H1 (cell line): ENCODE measurements at regions not wholly inside any gene's neighbourhood (a gene's known extent, or its start where the extent isn't known, plus 50 kb on each side); places are given as distances from the start of the nearest gene placed in this dataset.

Experiments used
- CTCF ChIA-PET: fragments of 300-600 bp; sonication (Branson Sonifier 250); formaldehyde crosslinking; loops from one replicate; lab custom pipeline; 2021; ENCODE audit not compliant: partially characterized antibody; lab: Charles Lee
- POLR2A ChIA-PET: fragments of 300-600 bp; sonication (Branson Sonifier 250); formaldehyde crosslinking; loops from one replicate; lab custom pipeline; 2021; ENCODE audit warnings: inconsistent platforms; ENCODE audit not compliant: partially characterized antibody; lab: Charles Lee
- DNase-seq, 2 experiments: peaks; one replicate each; pipeline versions ENCODE4 v3.0.0 to v3.0.0-alpha.2; 2010 to 2022; ENCODE audit warnings: low spot score in 2 of 2, low read depth in 1 of 2, mixed read lengths in 1 of 2
- FAIRE-seq: peaks from 2 replicates; lab custom pipeline; 2011; peaks lifted over from hg19 to GRCh38; lab: Jason Lieb, UNC
- H2AFZ ChIP-seq: 2 replicates; pipeline ENCODE4 v1.8.1; 2012; ENCODE audit warnings: low read length, inconsistent platforms
- H2AK5ac ChIP-seq: 2 replicates; pipeline ENCODE4 v1.6.1; 2013; ENCODE audit warnings: low read depth, low read length
- H2BK120ac ChIP-seq: replicated peaks from 2 replicates; pipeline ENCODE3; 2013; ENCODE audit warnings: low read depth, low read length, inconsistent platforms
- H2BK12ac ChIP-seq: 2 replicates; pipeline ENCODE4 v1.6.1; 2013; ENCODE audit warnings: low read depth, low read length
- H2BK15ac ChIP-seq: 2 replicates; pipeline ENCODE4 v1.6.1; 2013; ENCODE audit warnings: low read length
- H2BK20ac ChIP-seq: 2 replicates; pipeline ENCODE4 v1.6.1; 2013; ENCODE audit warnings: low read length
- H2BK5ac ChIP-seq: 2 replicates; pipeline ENCODE4 v1.6.1; 2013; ENCODE audit warnings: low read depth, low read length
- H3K14ac ChIP-seq: 2 replicates; pipeline ENCODE4 v1.6.1; 2013; ENCODE audit warnings: inconsistent platforms; ENCODE audit not compliant: insufficient read length
- H3K18ac ChIP-seq: 2 replicates; pipeline ENCODE4 v1.6.1; 2013; ENCODE audit warnings: low read length; ENCODE audit errors: extremely low read depth
- H3K23ac ChIP-seq: 2 replicates; pipeline ENCODE4 v1.6.1; 2013; ENCODE audit warnings: inconsistent platforms; ENCODE audit not compliant: insufficient read length
- H3K23me2 ChIP-seq: 2 replicates; pipeline ENCODE4 v1.6.1; 2013; ENCODE audit warnings: low read depth, low read length
- H3K27ac ChIP-seq: 2 replicates; pipeline ENCODE4 v1.6.1; 2011; ENCODE audit warnings: low read depth, low read length, inconsistent platforms
- H3K27me3 ChIP-seq, 4 experiments: replicated peaks in 1 of 4; 1 replicate in 1 of 4; 2 replicates in 3 of 4; pipeline versions ENCODE4 v1.6.1 to v1.8.1; 2011 to 2013; ENCODE audit warnings: low read length in 3 of 4, mild to moderate bottlenecking in 3 of 4, inconsistent platforms in 2 of 4, mixed read lengths in 2 of 4, moderate library complexity in 1 of 4; ENCODE audit not compliant: control insufficient read depth in 3 of 4, insufficient read depth in 3 of 4; ENCODE audit errors: extremely low read depth in 1 of 4
- H3K36me3 ChIP-seq, 4 experiments: 2 replicates each; pipeline versions ENCODE4 v1.6.1 to v1.8.1; 2011 to 2013; ENCODE audit warnings: mild to moderate bottlenecking in 4 of 4, low read length in 3 of 4, moderate library complexity in 2 of 4, control low read depth in 1 of 4, inconsistent platforms in 1 of 4; ENCODE audit not compliant: insufficient read depth in 4 of 4, control insufficient read depth in 2 of 4
- H3K4ac ChIP-seq: replicated peaks from 2 replicates; pipeline ENCODE3; 2013; ENCODE audit warnings: low read length, low read depth, mixed read lengths, inconsistent platforms; ENCODE audit not compliant: insufficient read length
- H3K4me1 ChIP-seq, 4 experiments: replicated peaks in 1 of 4; 1 replicate in 1 of 4; 2 replicates in 3 of 4; pipeline versions ENCODE4 v1.6.1 to v1.8.1; 2011 to 2013; ENCODE audit warnings: low read length in 3 of 4, inconsistent platforms in 2 of 4, mixed read lengths in 1 of 4; ENCODE audit not compliant: insufficient read depth in 4 of 4, control insufficient read depth in 3 of 4
- H3K4me2 ChIP-seq, 2 experiments: 2 replicates each; pipeline versions ENCODE4 v1.6.1 to v1.8.1; 2011 to 2013; ENCODE audit warnings: low read depth in 2 of 2, low read length in 2 of 2, control low read depth in 1 of 2, inconsistent platforms in 1 of 2, mild to moderate bottlenecking in 1 of 2; ENCODE audit not compliant: insufficient read depth in 1 of 2
- H3K4me3 ChIP-seq, 4 experiments: fragments of 200-600, 300-600 bp in 1 of 4; sonication (generic), shearing (Covaris generic), sonication (Bioruptor Twin) in 1 of 4; 2 replicates each; pipeline versions ENCODE4 v1.5.1 to v1.8.1; 2011 to 2016; ENCODE audit warnings: low read length in 4 of 4, low read depth in 3 of 4, control low read depth in 2 of 4, inconsistent platforms in 2 of 4, mild to moderate bottlenecking in 2 of 4, mixed read lengths in 1 of 4, moderate library complexity in 1 of 4; ENCODE audit not compliant: insufficient read depth in 2 of 4; ENCODE audit errors: extremely low read depth in 1 of 4
- H3K56ac ChIP-seq: replicated peaks from 2 replicates; pipeline ENCODE3; 2013; ENCODE audit warnings: low read depth, mild to moderate bottlenecking, mixed read lengths, low read length, inconsistent platforms; ENCODE audit not compliant: insufficient read length
- H3K79me1 ChIP-seq: 2 replicates; pipeline ENCODE4 v1.6.1; 2013; ENCODE audit warnings: low read depth, low read length, control low read depth
- H3K79me2 ChIP-seq, 2 experiments: 2 replicates each; pipeline versions ENCODE4 v1.6.1 to v1.8.1; 2012 to 2013; ENCODE audit warnings: low read length in 2 of 2, mild to moderate bottlenecking in 2 of 2, inconsistent platforms in 1 of 2; ENCODE audit not compliant: insufficient read depth in 2 of 2, control insufficient read depth in 1 of 2
- H3K9ac ChIP-seq, 4 experiments: replicated peaks in 1 of 4; 1 replicate in 1 of 4; 2 replicates in 3 of 4; pipeline versions ENCODE4 v1.6.1 to v1.8.1; 2011 to 2013; ENCODE audit warnings: low read depth in 3 of 4, low read length in 3 of 4, control low read depth in 2 of 4, mild to moderate bottlenecking in 2 of 4, moderate library complexity in 2 of 4, inconsistent platforms in 1 of 4; ENCODE audit errors: extremely low read depth in 1 of 4
- H3K9me3 ChIP-seq, 2 experiments: 2 replicates each; pipeline versions ENCODE4 v1.6.1 to v1.8.1; 2012 to 2013; ENCODE audit warnings: mild to moderate bottlenecking in 2 of 2, moderate library complexity in 2 of 2, control low read depth in 1 of 2, inconsistent platforms in 1 of 2, low read depth in 1 of 2, low read length in 1 of 2, mixed read lengths in 1 of 2; ENCODE audit not compliant: insufficient read depth in 2 of 2
- H4K20me1 ChIP-seq, 2 experiments: replicated peaks in 1 of 2; 2 replicates each; pipeline versions ENCODE3 to v1.8.1; 2011 to 2013; ENCODE audit warnings: inconsistent platforms in 2 of 2, low read length in 2 of 2, mild to moderate bottlenecking in 1 of 2; ENCODE audit not compliant: insufficient read depth in 2 of 2, control insufficient read depth in 1 of 2
- H4K5ac ChIP-seq: 2 replicates; pipeline ENCODE4 v1.6.1; 2013; ENCODE audit warnings: low read length, low read depth, mixed read lengths, inconsistent platforms; ENCODE audit not compliant: insufficient read length
- H4K8ac ChIP-seq: 2 replicates; pipeline ENCODE4 v1.8.0; 2013; ENCODE audit warnings: mild to moderate bottlenecking, moderate library complexity, low read length, inconsistent platforms; ENCODE audit not compliant: insufficient read depth; ENCODE audit errors: extremely low read depth
- H4K91ac ChIP-seq: replicated peaks from 2 replicates; pipeline ENCODE3; 2013; ENCODE audit warnings: low read length, mixed read lengths, inconsistent platforms; ENCODE audit not compliant: insufficient read length
- CHD2 ChIP-seq: IDR thresholded peaks from 2 replicates; pipeline ENCODE4 v1.6.1; 2012; ENCODE audit warnings: low read length, improper control_type of control experiment
- GTF2F1 ChIP-seq: IDR thresholded peaks from 2 replicates; pipeline ENCODE4 v1.6.1; 2012; ENCODE audit warnings: low read depth, low read length, improper control_type of control experiment, borderline replicate concordance
- KDM4A ChIP-seq: IDR thresholded peaks from one replicate; pipeline ENCODE4 v1.7.1; 2012; ENCODE audit warnings: low read depth, mild to moderate bottlenecking, moderate library complexity, low read length, inconsistent platforms; ENCODE audit not compliant: severe bottlenecking
- NANOG ChIP-seq: IDR thresholded peaks from 2 replicates; pipeline ENCODE4 v1.6.1; 2011; ENCODE audit warnings: low read length, low read depth, mild to moderate bottlenecking, inconsistent platforms; ENCODE audit not compliant: insufficient read depth, poor library complexity, severe bottlenecking
- RFX5 ChIP-seq: IDR thresholded peaks from 2 replicates; pipeline ENCODE4 v1.6.1; 2011; ENCODE audit warnings: low read depth, low read length, improper control_type of control experiment, borderline replicate concordance
- RXRA ChIP-seq: IDR thresholded peaks from 2 replicates; pipeline ENCODE4 v1.6.1; 2011; ENCODE audit warnings: low read depth, mild to moderate bottlenecking, low read length, moderate library complexity; ENCODE audit not compliant: insufficient read depth
- SIRT6 ChIP-seq: IDR thresholded peaks from one replicate; pipeline ENCODE4 v1.7.1; 2012; ENCODE audit warnings: low read length, inconsistent platforms
- SP1 ChIP-seq: IDR thresholded peaks from 2 replicates; pipeline ENCODE4 v1.6.1; 2011; ENCODE audit warnings: low read depth, low read length
- SUZ12 ChIP-seq: fragments of 200-600 bp; sonication (generic); IDR thresholded peaks from 2 replicates; pipeline ENCODE4 v1.6.1; 2012; ENCODE audit warnings: mild to moderate bottlenecking, inconsistent platforms, low read length, moderate library complexity, mixed read lengths
- USF2 ChIP-seq: IDR thresholded peaks from 2 replicates; pipeline ENCODE4 v1.6.1; 2011; ENCODE audit warnings: low read length, improper control_type of control experiment
- ZNF274 ChIP-seq: IDR thresholded peaks from 2 replicates; pipeline ENCODE4 v1.7.0; 2012; ENCODE audit warnings: low read length, borderline replicate concordance; ENCODE audit errors: extremely low read depth
- TF ChIP-seq, protein P1 (sequence below), 3 experiments: IDR thresholded peaks; 1 replicate in 2 of 3; 2 replicates in 1 of 3; pipeline versions ENCODE4 v1.5.1 to v1.6.1; 2011; ENCODE audit warnings: low read length in 3 of 3, mild to moderate bottlenecking in 3 of 3, inconsistent platforms in 2 of 3, low read depth in 1 of 3, moderate library complexity in 1 of 3; ENCODE audit not compliant: insufficient read depth in 1 of 3; ENCODE audit errors: control extremely low read depth in 1 of 3

- Histone ChIP-seq H2BK120ac (no peak overlapping the region), H2BK20ac (no peak overlapping the region), H3K79me2 (no peaks in the 10 kb centered on the region), H4K5ac (no peak overlapping the region), H4K20me1 (no peaks in the 10 kb centered on the region), H3K79me1 (no peaks in the 10 kb centered on the region), H3K27ac (no peak overlapping the region), H3K4ac (no peak overlapping the region), H3K9me3 (peaks cover 0 to 6% of the 10 kb centered on the region in 2 experiments; a peak in 1 of 4 replicates), H3K4me2 (no peak overlapping the region), H3K18ac (no peak overlapping the region), H3K23ac (no peak overlapping the region), H3K4me3 (no peak overlapping the region), H2BK15ac (no peak overlapping the region), H3K36me3 (peaks cover 0 to 4% (median 0%) of the 10 kb centered on the region in 4 experiments; a peak in 1 of 8 replicates), H4K8ac (no peak overlapping the region), H3K23me2 (0 out of 2 replicates have a peak, but pooled peaks cover 3% of the 10 kb centered on the region), H2BK5ac (no peak overlapping the region), H4K91ac (no peak overlapping the region), H3K9ac (no peak overlapping the region), H2AK5ac (no peak overlapping the region), H2BK12ac (no peak overlapping the region), H3K56ac (no peak overlapping the region), H3K27me3 (no peaks in the 10 kb centered on the region), H2AFZ (no peak overlapping the region), H3K14ac (no peak overlapping the region), H3K4me1 (no peaks in the 10 kb centered on the region)
- ChIA-PET POLR2A (no interaction called here), CTCF (interaction anchor here (1.4 to 1.6 kb wide), 2 partner anchors 10 to 14 kb away, joined by 5 to 7 read pairs; no protein-coding TSS in a partner anchor)
- FAIRE-seq (no peak), DNase-seq (no peak)
- TF ChIP-seq CHD2 (no peak), RXRA (no peak), SIRT6 (no peak), SP1 (no peak), ZNF274 (no peak), SUZ12 (no peak), KDM4A (no peak), USF2 (no peak), NANOG (no peak), RFX5 (no peak), GTF2F1 (no peak)
- TF ChIP-seq, protein P1, sequence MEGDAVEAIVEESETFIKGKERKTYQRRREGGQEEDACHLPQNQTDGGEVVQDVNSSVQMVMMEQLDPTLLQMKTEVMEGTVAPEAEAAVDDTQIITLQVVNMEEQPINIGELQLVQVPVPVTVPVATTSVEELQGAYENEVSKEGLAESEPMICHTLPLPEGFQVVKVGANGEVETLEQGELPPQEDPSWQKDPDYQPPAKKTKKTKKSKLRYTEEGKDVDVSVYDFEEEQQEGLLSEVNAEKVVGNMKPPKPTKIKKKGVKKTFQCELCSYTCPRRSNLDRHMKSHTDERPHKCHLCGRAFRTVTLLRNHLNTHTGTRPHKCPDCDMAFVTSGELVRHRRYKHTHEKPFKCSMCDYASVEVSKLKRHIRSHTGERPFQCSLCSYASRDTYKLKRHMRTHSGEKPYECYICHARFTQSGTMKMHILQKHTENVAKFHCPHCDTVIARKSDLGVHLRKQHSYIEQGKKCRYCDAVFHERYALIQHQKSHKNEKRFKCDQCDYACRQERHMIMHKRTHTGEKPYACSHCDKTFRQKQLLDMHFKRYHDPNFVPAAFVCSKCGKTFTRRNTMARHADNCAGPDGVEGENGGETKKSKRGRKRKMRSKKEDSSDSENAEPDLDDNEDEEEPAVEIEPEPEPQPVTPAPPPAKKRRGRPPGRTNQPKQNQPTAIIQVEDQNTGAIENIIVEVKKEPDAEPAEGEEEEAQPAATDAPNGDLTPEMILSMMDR (IDR thresholded peaks at IDR 0.05; ENCODE audit: control extremely low read depth in 1 of 3, insufficient read depth in 1 of 3, low read depth in 1 of 3, low read length in 3 of 3), result no peak
These were observed 239.6 kb upstream of the KLF14 start for GRCh38 chr7:130973637-130974036.
